DOHH2 (cell line): ENCODE measurements at regions not wholly inside any gene's neighbourhood (a gene's known extent, or its start where the extent isn't known, plus 50 kb on each side); places are given as distances from the start of the nearest gene placed in this dataset.

Experiments used
- H3F3A ChIP-seq: fragments of 200-600 bp; sonication (generic), shearing (Covaris generic); 2 replicates; pipeline ENCODE4 v1.6.0; 2016; ENCODE audit warnings: antibody characterized with exemption, mild to moderate bottlenecking; ENCODE audit not compliant: control insufficient read depth, insufficient read depth
- H3K27ac ChIP-seq: fragments of 200-600 bp; sonication (generic); 2 replicates; pipeline ENCODE4 v1.5.1; 2014; ENCODE audit warnings: low read depth, mild to moderate bottlenecking, low read length, moderate library complexity
- H3K27me3 ChIP-seq: fragments of 200-600 bp; sonication (generic); 2 replicates; pipeline ENCODE4 v1.6.1; 2014; ENCODE audit warnings: mild to moderate bottlenecking, low read length, mixed read lengths; ENCODE audit not compliant: control insufficient read depth
- H3K36me3 ChIP-seq: fragments of 200-600 bp; sonication (generic); 2 replicates; pipeline ENCODE4 v1.6.1; 2014; ENCODE audit warnings: mild to moderate bottlenecking, low read length, moderate library complexity, mixed read lengths; ENCODE audit not compliant: control insufficient read depth
- H3K4me1 ChIP-seq: fragments of 200-600 bp; sonication (generic); 2 replicates; pipeline ENCODE4 v1.6.1; 2014; ENCODE audit warnings: mild to moderate bottlenecking, low read length, mixed read lengths; ENCODE audit not compliant: control insufficient read depth
- H3K4me2 ChIP-seq: fragments of 200-600 bp; sonication (generic); 2 replicates; pipeline ENCODE4 v1.6.0; 2014; ENCODE audit warnings: mild to moderate bottlenecking, low read length, moderate library complexity
- H3K4me3 ChIP-seq: fragments of 200-600 bp; sonication (generic); 2 replicates; pipeline ENCODE4 v1.5.1; 2014; ENCODE audit warnings: mild to moderate bottlenecking, low read length, mixed read lengths
- H3K79me2 ChIP-seq: fragments of 200-600 bp; sonication (generic); 2 replicates; pipeline ENCODE4 v1.6.1; 2014; ENCODE audit warnings: mild to moderate bottlenecking, low read length, mixed read lengths; ENCODE audit not compliant: control insufficient read depth
- H3K9me2 ChIP-seq: fragments of 200-600 bp; sonication (generic); replicated peaks from 2 replicates; pipeline ENCODE4 v1.6.1; 2014; ENCODE audit warnings: mild to moderate bottlenecking, low read length, mixed read lengths; ENCODE audit not compliant: control insufficient read depth
- H3K9me3 ChIP-seq: fragments of 200-600 bp; sonication (generic); 2 replicates; pipeline ENCODE4 v1.6.1; 2014; ENCODE audit warnings: antibody characterized with exemption, low read length, mixed read lengths; ENCODE audit not compliant: control insufficient read depth, insufficient read depth
- H4K20me1 ChIP-seq: fragments of 200-600 bp; sonication (generic); 2 replicates; pipeline ENCODE4 v1.6.0; 2014; ENCODE audit warnings: low read depth, mild to moderate bottlenecking, antibody characterized with exemption, low read length, moderate library complexity; ENCODE audit not compliant: control insufficient read depth, insufficient read depth
- EZH2phosphoT487 ChIP-seq: fragments of 200-600 bp; sonication (generic); IDR thresholded peaks from 2 replicates; pipeline ENCODE4 v1.6.1; 2017; ENCODE audit warnings: borderline replicate concordance, mild to moderate bottlenecking, antibody characterized with exemption, low read length, moderate library complexity, mixed read lengths
- TF ChIP-seq, protein P1 (sequence below): fragments of 200-600 bp; sonication (generic); IDR thresholded peaks from one replicate; pipeline ENCODE4 v1.5.1; 2014; ENCODE audit warnings: antibody characterized with exemption, mild to moderate bottlenecking, low read depth, low read length; ENCODE audit not compliant: poor library complexity, severe bottlenecking

DNA sequence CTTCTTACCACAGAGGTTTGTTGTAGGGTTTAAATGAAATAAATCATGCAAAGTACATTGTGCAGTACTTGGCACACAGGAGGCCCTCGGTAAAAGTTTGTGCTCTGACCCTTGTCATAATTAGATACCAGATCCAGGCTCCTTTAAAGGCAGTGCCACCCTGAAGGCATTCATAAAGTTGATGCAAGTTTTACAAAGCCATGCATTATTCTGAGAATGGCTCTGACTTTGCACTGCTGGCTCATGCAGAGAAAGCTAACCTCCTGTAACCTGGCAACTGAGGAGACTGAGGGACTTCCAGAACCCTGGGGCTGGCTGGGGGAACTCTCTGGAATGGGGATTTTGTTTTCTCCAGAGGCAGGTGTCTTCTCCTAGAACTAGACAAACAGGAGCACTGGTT is 570.9 kb downstream of the CCSER2 start:
- H3K27ac ChIP-seq, result no peak overlapping the region
- no peaks in the 10 kb centered on the region for H3K4me1 ChIP-seq
- H3K4me3 ChIP-seq, result no peak overlapping the region
- H3K4me2 ChIP-seq, result no peak overlapping the region
- H3K9me3 ChIP-seq, result no peaks in the 10 kb centered on the region
- H3K9me2 ChIP-seq, result no peaks in the 10 kb centered on the region
- no peak for TF ChIP-seq EZH2phosphoT487
- TF ChIP-seq, protein P1, sequence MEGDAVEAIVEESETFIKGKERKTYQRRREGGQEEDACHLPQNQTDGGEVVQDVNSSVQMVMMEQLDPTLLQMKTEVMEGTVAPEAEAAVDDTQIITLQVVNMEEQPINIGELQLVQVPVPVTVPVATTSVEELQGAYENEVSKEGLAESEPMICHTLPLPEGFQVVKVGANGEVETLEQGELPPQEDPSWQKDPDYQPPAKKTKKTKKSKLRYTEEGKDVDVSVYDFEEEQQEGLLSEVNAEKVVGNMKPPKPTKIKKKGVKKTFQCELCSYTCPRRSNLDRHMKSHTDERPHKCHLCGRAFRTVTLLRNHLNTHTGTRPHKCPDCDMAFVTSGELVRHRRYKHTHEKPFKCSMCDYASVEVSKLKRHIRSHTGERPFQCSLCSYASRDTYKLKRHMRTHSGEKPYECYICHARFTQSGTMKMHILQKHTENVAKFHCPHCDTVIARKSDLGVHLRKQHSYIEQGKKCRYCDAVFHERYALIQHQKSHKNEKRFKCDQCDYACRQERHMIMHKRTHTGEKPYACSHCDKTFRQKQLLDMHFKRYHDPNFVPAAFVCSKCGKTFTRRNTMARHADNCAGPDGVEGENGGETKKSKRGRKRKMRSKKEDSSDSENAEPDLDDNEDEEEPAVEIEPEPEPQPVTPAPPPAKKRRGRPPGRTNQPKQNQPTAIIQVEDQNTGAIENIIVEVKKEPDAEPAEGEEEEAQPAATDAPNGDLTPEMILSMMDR, result no peak
- no peaks in the 10 kb centered on the region for H3K36me3 ChIP-seq
- no peaks in the 10 kb centered on the region for H3K27me3 ChIP-seq
- no peaks in the 10 kb centered on the region for H3K79me2 ChIP-seq
- H3F3A ChIP-seq, result no peaks in the 10 kb centered on the region
- H4K20me1 ChIP-seq, result no peaks in the 10 kb centered on the region

DNA sequence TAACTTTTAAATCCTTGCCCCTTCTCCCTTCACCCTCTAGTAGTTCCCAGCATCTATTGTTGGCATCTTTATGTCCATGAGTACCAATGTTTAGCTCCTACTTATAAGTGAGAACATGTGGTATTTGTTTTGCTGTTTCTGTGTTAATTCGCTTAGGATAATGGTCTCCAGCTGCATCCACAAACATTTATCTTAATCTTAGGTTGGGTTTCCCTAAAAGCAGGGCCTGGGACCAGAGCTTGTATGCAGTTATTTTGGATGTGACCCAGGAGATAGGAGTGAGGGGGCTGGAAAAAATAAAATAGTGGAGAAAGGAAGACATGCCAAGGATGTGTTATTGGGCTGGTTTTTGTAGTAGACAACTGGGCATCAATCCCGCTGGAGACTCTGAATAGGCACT is 571.8 kb downstream of the CCSER2 start:
- H3K27ac ChIP-seq, result no peak overlapping the region
- no peaks in the 10 kb centered on the region for H3K9me3 ChIP-seq
- H3K79me2 ChIP-seq, result no peaks in the 10 kb centered on the region
- no peaks in the 10 kb centered on the region for H3F3A ChIP-seq
- no peaks in the 10 kb centered on the region for H3K36me3 ChIP-seq
- H4K20me1 ChIP-seq, result no peaks in the 10 kb centered on the region
- no peak overlapping the region for H3K4me3 ChIP-seq
- no peaks in the 10 kb centered on the region for H3K4me1 ChIP-seq
- no peaks in the 10 kb centered on the region for H3K9me2 ChIP-seq
- H3K27me3 ChIP-seq, result no peaks in the 10 kb centered on the region
- H3K4me2 ChIP-seq, result no peak overlapping the region
- TF ChIP-seq, protein P1, result no peak
- no peak for TF ChIP-seq EZH2phosphoT487

DNA sequence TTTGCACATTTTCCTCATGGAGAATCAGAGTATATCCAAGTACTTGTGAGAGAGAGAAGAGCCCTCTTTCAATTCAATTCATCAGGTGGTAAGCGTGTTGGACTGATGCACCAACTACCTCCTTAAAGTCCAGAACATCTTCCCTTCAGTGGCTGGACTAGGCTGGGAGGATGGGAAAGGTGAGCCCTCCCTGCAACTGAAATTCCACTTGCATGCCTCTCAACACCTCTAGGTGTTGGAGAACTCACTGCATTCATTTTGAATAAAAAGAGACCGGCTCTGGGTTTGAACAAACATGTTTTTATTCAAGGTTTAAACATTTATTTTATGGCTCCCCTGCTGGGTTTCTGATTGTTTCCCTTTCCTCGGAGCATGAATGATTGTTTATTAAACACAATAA is 573.5 kb downstream of the CCSER2 start:
- no peaks in the 10 kb centered on the region for H3K36me3 ChIP-seq
- H4K20me1 ChIP-seq, result no peaks in the 10 kb centered on the region
- H3K4me1 ChIP-seq, result no peaks in the 10 kb centered on the region
- H3K9me2 ChIP-seq, result no peaks in the 10 kb centered on the region
- H3K79me2 ChIP-seq, result no peaks in the 10 kb centered on the region
- no peak overlapping the region for H3K4me3 ChIP-seq
- no peak overlapping the region for H3K27ac ChIP-seq
- H3K27me3 ChIP-seq, result no peaks in the 10 kb centered on the region
- H3F3A ChIP-seq, result no peaks in the 10 kb centered on the region
- TF ChIP-seq, protein P1, result no peak
- no peak for TF ChIP-seq EZH2phosphoT487
- H3K9me3 ChIP-seq, result no peaks in the 10 kb centered on the region
- H3K4me2 ChIP-seq, result no peak overlapping the region

DNA sequence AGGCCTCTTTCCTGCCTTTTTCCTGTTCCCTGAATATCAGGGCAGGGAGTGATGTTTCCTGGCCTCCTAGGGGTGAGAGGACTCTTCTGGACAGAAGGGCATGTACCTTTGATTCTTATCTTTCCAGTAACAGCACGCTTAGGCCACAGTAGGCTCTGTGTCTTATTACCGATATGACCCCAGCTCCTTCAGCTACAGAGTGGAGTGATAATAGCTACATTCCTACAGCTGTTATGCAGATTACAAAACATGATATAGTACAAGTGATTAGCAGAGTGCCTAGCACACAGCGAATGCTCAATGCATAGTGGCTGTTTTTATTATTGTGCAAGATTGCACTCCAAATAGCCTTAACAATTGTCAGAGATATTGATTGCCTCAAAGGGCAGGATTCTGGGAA is 574.2 kb downstream of the CCSER2 start:
- H3K4me1 ChIP-seq, result no peaks in the 10 kb centered on the region

More for the DNA sequence above, 574.2 kb downstream of the CCSER2 start:
- no peaks in the 10 kb centered on the region for H3K9me2 ChIP-seq
- H3K27ac ChIP-seq, result no peak overlapping the region
- no peaks in the 10 kb centered on the region for H4K20me1 ChIP-seq
- no peaks in the 10 kb centered on the region for H3K36me3 ChIP-seq
- TF ChIP-seq, protein P1, result no peak
- no peak for TF ChIP-seq EZH2phosphoT487
- no peak overlapping the region for H3K4me2 ChIP-seq
- no peaks in the 10 kb centered on the region for H3F3A ChIP-seq
- no peaks in the 10 kb centered on the region for H3K79me2 ChIP-seq
- H3K27me3 ChIP-seq, result no peaks in the 10 kb centered on the region
- H3K4me3 ChIP-seq, result no peak overlapping the region
- no peaks in the 10 kb centered on the region for H3K9me3 ChIP-seq
